ENCODE measurements at regions not wholly inside any gene's neighbourhood (a gene's known extent, or its start where the extent isn't known, plus 50 kb on each side); places are given as distances from the start of the nearest gene placed in this dataset.

DNA sequence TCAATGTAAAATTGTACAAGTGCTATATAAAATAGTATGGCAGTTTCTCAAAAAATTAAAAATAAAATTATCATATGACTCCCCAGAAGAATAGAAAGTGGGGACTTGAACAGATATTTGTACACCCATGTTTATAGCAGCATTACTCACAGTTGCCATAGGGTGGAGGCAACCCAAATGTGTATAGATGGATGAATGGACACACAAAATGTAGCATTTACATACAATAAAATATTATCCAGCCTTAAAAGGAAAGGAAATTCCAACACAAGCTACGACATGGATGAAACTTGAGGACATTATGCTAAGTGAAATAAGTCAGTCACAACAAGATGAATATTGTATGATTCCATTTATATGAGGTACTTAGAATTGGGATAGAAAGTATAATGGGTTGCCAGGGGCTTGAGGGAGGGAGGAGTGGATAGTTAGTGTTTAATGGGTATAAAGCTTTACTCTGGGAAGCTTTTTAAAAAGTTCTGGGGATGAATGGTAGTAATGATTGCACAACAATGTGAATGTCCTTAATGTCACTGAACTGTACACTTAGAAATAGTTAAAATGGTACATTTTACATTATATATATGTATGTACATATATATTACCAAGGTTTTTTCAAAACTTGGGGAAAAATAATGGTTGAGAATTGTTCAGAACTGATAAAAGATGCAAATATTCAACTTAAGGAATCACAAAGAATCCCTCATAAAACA, 53.0 kb upstream of the ADORA3 start:
- no peak for TF ChIP-seq ZFX (IDR thresholded peaks at IDR 0.05)
- TF ChIP-seq, protein P1, sequence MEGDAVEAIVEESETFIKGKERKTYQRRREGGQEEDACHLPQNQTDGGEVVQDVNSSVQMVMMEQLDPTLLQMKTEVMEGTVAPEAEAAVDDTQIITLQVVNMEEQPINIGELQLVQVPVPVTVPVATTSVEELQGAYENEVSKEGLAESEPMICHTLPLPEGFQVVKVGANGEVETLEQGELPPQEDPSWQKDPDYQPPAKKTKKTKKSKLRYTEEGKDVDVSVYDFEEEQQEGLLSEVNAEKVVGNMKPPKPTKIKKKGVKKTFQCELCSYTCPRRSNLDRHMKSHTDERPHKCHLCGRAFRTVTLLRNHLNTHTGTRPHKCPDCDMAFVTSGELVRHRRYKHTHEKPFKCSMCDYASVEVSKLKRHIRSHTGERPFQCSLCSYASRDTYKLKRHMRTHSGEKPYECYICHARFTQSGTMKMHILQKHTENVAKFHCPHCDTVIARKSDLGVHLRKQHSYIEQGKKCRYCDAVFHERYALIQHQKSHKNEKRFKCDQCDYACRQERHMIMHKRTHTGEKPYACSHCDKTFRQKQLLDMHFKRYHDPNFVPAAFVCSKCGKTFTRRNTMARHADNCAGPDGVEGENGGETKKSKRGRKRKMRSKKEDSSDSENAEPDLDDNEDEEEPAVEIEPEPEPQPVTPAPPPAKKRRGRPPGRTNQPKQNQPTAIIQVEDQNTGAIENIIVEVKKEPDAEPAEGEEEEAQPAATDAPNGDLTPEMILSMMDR (conservative IDR thresholded peaks at IDR 0.05): peak; percentile 13
- no peak overlapping the region for H3K27ac ChIP-seq

DNA sequence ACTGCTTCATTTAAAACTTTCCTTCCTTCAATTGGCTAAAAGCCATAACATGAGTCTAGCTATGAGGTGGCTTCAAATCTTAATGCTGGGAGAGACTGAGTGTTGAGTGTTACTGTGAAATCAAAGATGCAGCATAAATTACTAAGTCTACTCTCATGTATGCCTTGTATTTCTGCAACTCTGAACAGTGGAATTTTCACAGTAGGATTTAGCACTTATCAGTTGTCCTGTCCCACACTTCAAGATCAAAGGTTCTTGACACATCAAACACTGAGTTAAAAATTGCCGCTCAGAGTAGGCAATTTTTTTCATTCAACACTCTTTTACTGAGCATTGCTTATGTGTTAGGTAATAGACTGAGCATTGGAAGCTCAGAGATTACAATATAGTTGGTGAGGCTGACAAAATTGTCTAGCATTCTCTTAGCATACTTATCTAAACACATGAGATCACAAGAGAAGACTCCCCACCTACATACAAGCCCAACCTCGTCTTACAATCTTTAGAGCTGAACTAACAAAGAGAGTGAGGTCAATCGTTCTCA, 56.4 kb upstream of the ADORA3 start:
- no peak overlapping the region for H3K27ac ChIP-seq
- no peak for TF ChIP-seq ZFX (IDR thresholded peaks at IDR 0.05)
- TF ChIP-seq, protein P1 (conservative IDR thresholded peaks at IDR 0.05): no peak

DNA sequence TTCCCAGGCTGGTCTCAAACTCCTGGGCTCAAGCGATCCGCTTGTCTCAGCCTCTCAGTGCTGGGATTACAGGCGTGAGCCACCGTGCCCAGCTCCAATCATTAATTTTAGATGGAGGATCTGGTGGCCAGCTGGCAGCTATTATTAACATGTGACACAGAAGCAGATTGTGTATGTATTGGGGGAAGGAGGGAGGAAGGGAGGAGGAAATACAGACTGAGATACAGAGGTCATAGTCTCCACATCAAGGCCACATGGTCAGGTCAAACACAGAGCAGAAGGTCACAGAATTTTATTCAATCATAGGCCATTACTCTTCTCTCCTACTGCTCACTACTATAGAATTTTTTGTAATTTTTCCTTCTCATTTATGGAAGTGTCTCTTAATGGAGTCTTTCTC, 57.9 kb upstream of the ADORA3 start:
- TF ChIP-seq ZFX (IDR thresholded peaks at IDR 0.05): no peak
- TF ChIP-seq, protein P1 (conservative IDR thresholded peaks at IDR 0.05): no peak
- no peak overlapping the region for H3K27ac ChIP-seq

DNA sequence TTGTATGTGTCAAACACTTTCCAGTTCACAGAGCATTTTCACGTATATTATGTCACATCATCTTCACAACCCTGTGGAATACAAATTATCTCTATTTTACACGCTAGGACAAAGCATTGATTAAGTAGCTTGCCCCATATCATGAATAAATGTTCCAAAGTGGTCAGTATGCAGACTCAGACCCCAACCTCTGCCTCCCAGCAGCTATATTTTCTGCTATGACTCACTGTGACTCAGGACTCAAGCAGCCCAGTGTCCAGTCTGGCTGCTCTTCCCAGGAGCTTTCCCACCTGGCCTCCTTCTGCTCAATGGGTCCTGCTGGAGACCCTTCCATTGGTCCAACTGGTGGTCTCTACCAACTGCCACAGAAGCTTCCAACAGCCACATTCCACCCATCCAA, 56.0 kb upstream of the RAP1A start:
- no peak overlapping the region for H3K27ac ChIP-seq
- TF ChIP-seq, protein P1 (conservative IDR thresholded peaks at IDR 0.05): no peak
- no peak for TF ChIP-seq ZFX (IDR thresholded peaks at IDR 0.05)

- TF ChIP-seq, protein P1 (conservative IDR thresholded peaks at IDR 0.05): no peak
- no peak for TF ChIP-seq ZFX (IDR thresholded peaks at IDR 0.05)
- H3K27ac ChIP-seq: no peak overlapping the region
Observed at GRCh38 chr1:111565079-111565478, 54.5 kb upstream of the RAP1A start.

- no peak overlapping the region for H3K27ac ChIP-seq
- TF ChIP-seq ZFX (IDR thresholded peaks at IDR 0.05): no peak
- TF ChIP-seq, protein P1 (conservative IDR thresholded peaks at IDR 0.05): no peak
Observed at GRCh38 chr1:111565968-111566367, 53.6 kb upstream of the RAP1A start.

GRCh38 chr1:111568160-111568647, 51.4 kb upstream of the RAP1A start:
- TF ChIP-seq ZFX (IDR thresholded peaks at IDR 0.05): no peak
- TF ChIP-seq, protein P1 (conservative IDR thresholded peaks at IDR 0.05): no peak

More at GRCh38 chr1:111568160-111568647, 51.4 kb upstream of the RAP1A start:
- no peak overlapping the region for H3K27ac ChIP-seq

All from C4-2B (cell line).